ENCODE measurements at regions not wholly inside any gene's neighbourhood (a gene's known extent, or its start where the extent isn't known, plus 50 kb on each side); places are given as distances from the start of the nearest gene placed in this dataset.

GRCh38 chr5:99721506-99721905 is 792.7 kb upstream of the CHD1 start:
- H3K79me2 ChIP-seq (ENCODE audit: low read length), result no peaks in the 10 kb centered on the region
- BruUV-seq (replicated peaks), result no TSS peak
- no peaks in the 10 kb centered on the region for H3F3A ChIP-seq (ENCODE audit: low read length, unreplicated experiment)
- no peaks in the 10 kb centered on the region for H4K20me1 ChIP-seq (ENCODE audit: low read length)
- no peaks in the 10 kb centered on the region for H3K36me3 ChIP-seq (ENCODE audit: low read depth, low read length)
- peak; percentile 75 for DNase-seq
- no peak overlapping the region for H3K4me3 ChIP-seq (ENCODE audit: low read length)
- no peak overlapping the region for H3K4me2 ChIP-seq (ENCODE audit: low read length)
- H2AFZ ChIP-seq (ENCODE audit: low read length), result no peak overlapping the region
- ATAC-seq, result peak; percentile 98
- POLR2A ChIA-PET (ENCODE audit: unreplicated experiment), result no interaction called here
- TF ChIP-seq EZH2 (IDR thresholded peaks at IDR 0.05; ENCODE audit: low read length, unreplicated experiment) (no peak), EZH2phosphoT487 (IDR thresholded peaks at IDR 0.05; ENCODE audit: borderline replicate concordance, low read length) (no peak), CTCF (conservative IDR thresholded peaks at IDR 0.05; ENCODE audit: low read depth, low read length) (no peak)
- CTCF ChIA-PET, result interaction anchor here (1.0 kb wide), 1 partner anchor 617 kb away, joined by 17 read pairs; no protein-coding TSS in a partner anchor
- no peaks in the 10 kb centered on the region for H3K27me3 ChIP-seq (ENCODE audit: low read length)
- peaks cover 14% of the 10 kb centered on the region for H3K4me1 ChIP-seq (ENCODE audit: insufficient read depth, low read length)
- no peaks in the 10 kb centered on the region for H3K9me2 ChIP-seq (replicated peaks; ENCODE audit: low read length)
- no peaks in the 10 kb centered on the region for H3K9me3 ChIP-seq (ENCODE audit: low read length)
- no peak overlapping the region for H3K9ac ChIP-seq (ENCODE audit: low read length)
- no peak overlapping the region for H3K27ac ChIP-seq (ENCODE audit: low read length)
- intact Hi-C loops (cut with micrococcal nuclease), result no loop called here

GRCh38 chr5:99715921-99716320 is 787.1 kb upstream of the CHD1 start:
- Histone ChIP-seq H3K9me2 (replicated peaks; ENCODE audit: low read length) (no peaks in the 10 kb centered on the region), H3K4me1 (ENCODE audit: insufficient read depth, low read length) (peaks cover 4% of the 10 kb centered on the region), H3K9me3 (ENCODE audit: low read length) (no peaks in the 10 kb centered on the region), H3K4me2 (ENCODE audit: low read length) (no peak overlapping the region), H3K79me2 (ENCODE audit: low read length) (no peaks in the 10 kb centered on the region), H4K20me1 (ENCODE audit: low read length) (no peaks in the 10 kb centered on the region), H3K4me3 (ENCODE audit: low read length) (no peak overlapping the region), H3F3A (ENCODE audit: low read length, unreplicated experiment) (no peaks in the 10 kb centered on the region), H3K36me3 (ENCODE audit: low read depth, low read length) (no peaks in the 10 kb centered on the region), H3K27me3 (ENCODE audit: low read length) (no peaks in the 10 kb centered on the region), H2AFZ (ENCODE audit: low read length) (no peak overlapping the region), H3K9ac (ENCODE audit: low read length) (no peak overlapping the region), H3K27ac (ENCODE audit: low read length) (no peak overlapping the region)
- DNase-seq (no peak), ATAC-seq (no peak)
- ChIA-PET POLR2A (ENCODE audit: unreplicated experiment) (no interaction called here), CTCF (no interaction called here)
- BruUV-seq (replicated peaks), result no TSS peak
- intact Hi-C loops (cut with micrococcal nuclease), result no loop called here
- peak; percentile 59 for TF ChIP-seq CTCF (conservative IDR thresholded peaks at IDR 0.05; ENCODE audit: low read depth, low read length)
- TF ChIP-seq EZH2phosphoT487 (IDR thresholded peaks at IDR 0.05; ENCODE audit: borderline replicate concordance, low read length), result no peak
- TF ChIP-seq EZH2 (IDR thresholded peaks at IDR 0.05; ENCODE audit: low read length, unreplicated experiment), result no peak

GRCh38 chr5:99706160-99706559 is 777.4 kb upstream of the CHD1 start:
- H3K27ac ChIP-seq (ENCODE audit: low read length), result no peak overlapping the region
- no peak overlapping the region for H3K4me3 ChIP-seq (ENCODE audit: low read length)
- ChIA-PET CTCF (no interaction called here), POLR2A (ENCODE audit: unreplicated experiment) (no interaction called here)
- H3K27me3 ChIP-seq (ENCODE audit: low read length), result no peaks in the 10 kb centered on the region
- no peaks in the 10 kb centered on the region for H3K79me2 ChIP-seq (ENCODE audit: low read length)
- DNase-seq, result no peak
- H3K9ac ChIP-seq (ENCODE audit: low read length), result no peak overlapping the region
- no peaks in the 10 kb centered on the region for H4K20me1 ChIP-seq (ENCODE audit: low read length)
- H3K9me3 ChIP-seq (ENCODE audit: low read length), result no peaks in the 10 kb centered on the region
- no peak overlapping the region for H2AFZ ChIP-seq (ENCODE audit: low read length)
- no peaks in the 10 kb centered on the region for H3K9me2 ChIP-seq (replicated peaks; ENCODE audit: low read length)
- H3F3A ChIP-seq (ENCODE audit: low read length, unreplicated experiment), result peaks cover 6% of the 10 kb centered on the region
- peaks cover 15% of the 10 kb centered on the region for H3K4me1 ChIP-seq (ENCODE audit: insufficient read depth, low read length)
- TF ChIP-seq EZH2phosphoT487 (IDR thresholded peaks at IDR 0.05; ENCODE audit: borderline replicate concordance, low read length) (no peak), EZH2 (IDR thresholded peaks at IDR 0.05; ENCODE audit: low read length, unreplicated experiment) (no peak), CTCF (conservative IDR thresholded peaks at IDR 0.05; ENCODE audit: low read depth, low read length) (no peak)
- intact Hi-C loops (cut with micrococcal nuclease), result loop anchor here (10.0 kb wide), 1 partner anchor 299 kb away; no protein-coding TSS in a partner anchor
- ATAC-seq, result no peak
- no TSS peak for BruUV-seq (replicated peaks)
- no peak overlapping the region for H3K4me2 ChIP-seq (ENCODE audit: low read length)
- no peaks in the 10 kb centered on the region for H3K36me3 ChIP-seq (ENCODE audit: low read depth, low read length)

All from PC-3 (cell line).